WTC11 (cell line): ENCODE measurements at regions not wholly inside any gene's neighbourhood (a gene's known extent, or its start where the extent isn't known, plus 50 kb on each side); places are given as distances from the start of the nearest gene placed in this dataset.

Experiments
- ATAC-seq: fragments of 200-7000 bp; cut with Tn5 transposase; 2 replicates; pipeline ENCODE4 v1.10.0; 2021; ENCODE audit warnings: mild to moderate bottlenecking, moderate library complexity
- CTCF ChIA-PET: fragments of 300-600 bp; sonication (Branson Sonifier 250); formaldehyde crosslinking; loops from one replicate; lab custom pipeline; 2021; ENCODE audit warnings: antibody characterized with exemption; lab: Charles Lee
- POLR2A ChIA-PET: fragments of 350-600 bp; sonication (Branson Sonifier 250); formaldehyde crosslinking; loops from one replicate; lab custom pipeline; 2021; ENCODE audit warnings: antibody characterized with exemption; lab: Charles Lee
- DNase-seq: peaks from one replicate; pipeline ENCODE4 v3.0.0; 2021; ENCODE audit warnings: low spot score
- H3K27ac Mint-ChIP-seq: 2 replicates; pipeline ENCODE4 v1.8.0; 2021; ENCODE audit warnings: mixed read lengths
- H3K27me3 Mint-ChIP-seq: 2 replicates; pipeline ENCODE4 v1.8.0; 2021; ENCODE audit warnings: low read depth, mild to moderate bottlenecking, moderate library complexity, mixed read lengths
- H3K36me3 Mint-ChIP-seq: 2 replicates; pipeline ENCODE4 v1.8.0; 2021; ENCODE audit warnings: mixed read lengths
- H3K4me1 Mint-ChIP-seq: 2 replicates; pipeline ENCODE4 v1.8.0; 2022; ENCODE audit warnings: mixed read lengths
- H3K4me3 Mint-ChIP-seq: 2 replicates; pipeline ENCODE4 v1.8.0; 2021; ENCODE audit warnings: mild to moderate bottlenecking, moderate library complexity, mixed read lengths
- H3K9me3 Mint-ChIP-seq: 2 replicates; pipeline ENCODE4 v1.8.0; 2021; ENCODE audit warnings: mixed read lengths
- AR ChIP-seq: fragments of 250-450 bp; sonication (Bioruptor Pico); IDR thresholded peaks from 2 replicates; pipeline ENCODE4 v1.9.0; 2021; ENCODE audit warnings: mild to moderate bottlenecking
- ATF6 ChIP-seq: sonication (generic); formaldehyde crosslinking; IDR thresholded peaks from 2 replicates; pipeline ENCODE4 v1.8.1; 2023; ENCODE audit warnings: mild to moderate bottlenecking, missing genetic modification reagents
- E2F5 ChIP-seq: sonication (generic); formaldehyde crosslinking; IDR thresholded peaks from 2 replicates; pipeline ENCODE4 v1.8.1; 2022; ENCODE audit warnings: mild to moderate bottlenecking, moderate library complexity, missing genetic modification reagents
- ERG ChIP-seq: fragments of 250-450 bp; sonication (Bioruptor Pico); IDR thresholded peaks from 2 replicates; pipeline ENCODE4 v1.8.0; 2021; ENCODE audit warnings: mild to moderate bottlenecking
- FOXP1 ChIP-seq: sonication (generic); formaldehyde crosslinking; IDR thresholded peaks from 2 replicates; pipeline ENCODE4 v1.8.0; 2022; ENCODE audit warnings: missing genetic modification reagents, mild to moderate bottlenecking, moderate library complexity, borderline replicate concordance
- GABPB1 ChIP-seq: sonication (generic); formaldehyde crosslinking; IDR thresholded peaks from 2 replicates; pipeline ENCODE4 v1.8.1; 2023; ENCODE audit warnings: mild to moderate bottlenecking, missing genetic modification reagents
- GTF2I ChIP-seq: fragments of 250-450 bp; sonication (Bioruptor Pico); conservative IDR thresholded peaks from 2 replicates; pipeline ENCODE4 v1.4.0; 2021; ENCODE audit warnings: mild to moderate bottlenecking
- HMGXB4 ChIP-seq: sonication (generic); formaldehyde crosslinking; IDR thresholded peaks from 2 replicates; pipeline ENCODE4 v1.8.1; 2023; ENCODE audit warnings: mild to moderate bottlenecking, moderate library complexity, missing genetic modification reagents
- JAZF1 ChIP-seq: fragments of 250-450 bp; sonication (Bioruptor Pico); IDR thresholded peaks from 2 replicates; pipeline ENCODE4 v1.9.0; 2021; ENCODE audit warnings: moderate library complexity, mild to moderate bottlenecking, inconsistent platforms
- MAX ChIP-seq: sonication (generic); formaldehyde crosslinking; IDR thresholded peaks from 2 replicates; pipeline ENCODE4 v1.8.0; 2022; ENCODE audit warnings: mild to moderate bottlenecking, missing genetic modification reagents
- MYBL2 ChIP-seq: sonication (generic); formaldehyde crosslinking; IDR thresholded peaks from 2 replicates; pipeline ENCODE4 v1.8.1; 2023; ENCODE audit warnings: mild to moderate bottlenecking, moderate library complexity, missing genetic modification reagents
- NR3C1 ChIP-seq: sonication (generic); formaldehyde crosslinking; conservative IDR thresholded peaks from 2 replicates; pipeline ENCODE4 v1.8.1; 2023; ENCODE audit warnings: low read depth, mild to moderate bottlenecking, missing genetic modification reagents
- OVOL2 ChIP-seq: fragments of 250-450 bp; sonication (Bioruptor Pico); IDR thresholded peaks from 2 replicates; pipeline ENCODE4 v1.9.0; 2021; ENCODE audit warnings: mild to moderate bottlenecking, borderline replicate concordance
- SP1 ChIP-seq: sonication (generic); formaldehyde crosslinking; conservative IDR thresholded peaks from 2 replicates; pipeline ENCODE4 v1.8.1; 2022; ENCODE audit warnings: missing genetic modification reagents
- ZNF138 ChIP-seq: sonication (generic); formaldehyde crosslinking; conservative IDR thresholded peaks from 2 replicates; pipeline ENCODE4 v1.8.1; 2022; ENCODE audit warnings: mild to moderate bottlenecking, moderate library complexity, missing genetic modification reagents
- ZNF281 ChIP-seq: sonication (generic); formaldehyde crosslinking; IDR thresholded peaks from 2 replicates; pipeline ENCODE4 v1.8.0; 2023; ENCODE audit warnings: mild to moderate bottlenecking, missing genetic modification reagents
- ZNF416 ChIP-seq: fragments of 250-450 bp; sonication (Bioruptor Pico); IDR thresholded peaks from 2 replicates; pipeline ENCODE4 v1.9.0; 2021; ENCODE audit warnings: mild to moderate bottlenecking, inconsistent platforms

GRCh38 chr13:53310786-53311185, 282.2 kb downstream of the OLFM4 start (continued):
- TF ChIP-seq E2F5 (CRISPR knock-in tag) (no peak), MYBL2 (no peak)

- POLR2A ChIA-PET = no interaction called here
- peaks cover 79% of the 10 kb centered on the region for H3K27me3 Mint-ChIP-seq
- peaks cover 23% of the 10 kb centered on the region for H3K4me1 Mint-ChIP-seq
- TF ChIP-seq AR (CRISPR knock-in tag) = no peak
- no peak for TF ChIP-seq ATF6
- TF ChIP-seq ZNF281 (CRISPR knock-in tag) = no peak
- no peak for TF ChIP-seq SP1
- no peak for TF ChIP-seq GABPB1 (CRISPR knock-in tag)
- TF ChIP-seq MAX (CRISPR knock-in tag) = no peak
- no peak for TF ChIP-seq ZNF138 (CRISPR knock-in tag)
- no peak for TF ChIP-seq GTF2I (CRISPR knock-in tag)
- TF ChIP-seq ZNF416 (CRISPR knock-in tag) = no peak
- DNase-seq = no peak
- H3K27ac Mint-ChIP-seq = no peak overlapping the region
- no peaks in the 10 kb centered on the region for H3K36me3 Mint-ChIP-seq
- ATAC-seq = peak; percentile 60
- no peaks in the 10 kb centered on the region for H3K9me3 Mint-ChIP-seq
- H3K4me3 Mint-ChIP-seq = no peak overlapping the region
- CTCF ChIA-PET = interaction anchor here (0.6 to 2.3 kb wide), 10 partner anchors 10 to 94 kb away, joined by 3 to 10 read pairs (median 4); no protein-coding TSS in a partner anchor
Observed at GRCh38 chr13:53311561-53311960, 282.9 kb downstream of the OLFM4 start.

- Mint-ChIP-seq H3K9me3 (0 out of 2 replicates have a peak, but pooled peaks cover 3% of the 10 kb centered on the region), H3K4me3 (no peak overlapping the region)
- POLR2A ChIA-PET = no interaction called here
- TF ChIP-seq FOXP1 (no peak), ERG (CRISPR knock-in tag) (no peak), JAZF1 (CRISPR knock-in tag) (no peak), OVOL2 (CRISPR knock-in tag) (no peak), ZNF281 (CRISPR knock-in tag) (no peak), GTF2I (CRISPR knock-in tag) (no peak), HMGXB4 (no peak), NR3C1 (no peak)
Observed at GRCh38 chr13:53321296-53321801, 292.7 kb downstream of the OLFM4 start.

More at GRCh38 chr13:53321296-53321801, 292.7 kb downstream of the OLFM4 start:
- ATAC-seq (no peak), DNase-seq (no peak)
- no peak overlapping the region for H3K27ac Mint-ChIP-seq
- H3K4me1 Mint-ChIP-seq = no peaks in the 10 kb centered on the region
- no peaks in the 10 kb centered on the region for H3K36me3 Mint-ChIP-seq
- CTCF ChIA-PET = interaction anchor here (1.5 kb wide), 1 partner anchor 10 kb away, joined by 3 read pairs; no protein-coding TSS in a partner anchor
- peaks cover 72% of the 10 kb centered on the region for H3K27me3 Mint-ChIP-seq
